GM06990 (cell line): ENCODE measurements at regions not wholly inside any gene's neighbourhood (a gene's known extent, or its start where the extent isn't known, plus 50 kb on each side); places are given as distances from the start of the nearest gene placed in this dataset.

Source experiments
- DNase-seq: peaks from one replicate; pipeline ENCODE4 v3.0.0-alpha.2; 2011; ENCODE audit not compliant: insufficient read length; ENCODE audit errors: extremely low read depth
- H3K27me3 ChIP-seq: replicated peaks from 2 replicates; pipeline ENCODE4 v1.6.0; 2011; ENCODE audit warnings: low read length; ENCODE audit not compliant: control insufficient read depth, insufficient read depth
- H3K36me3 ChIP-seq: 2 replicates; pipeline ENCODE4 v1.5.1; 2011; ENCODE audit warnings: low read length; ENCODE audit not compliant: control insufficient read depth, insufficient read depth
- H3K4me3 ChIP-seq: replicated peaks from 2 replicates; pipeline ENCODE4 v1.5.1; 2011; ENCODE audit warnings: low read depth, mild to moderate bottlenecking, control low read depth, low read length
- CTCF ChIP-seq: IDR thresholded peaks from 2 replicates; pipeline ENCODE4 v1.5.1; 2011; ENCODE audit warnings: low read length, control low read depth, mild to moderate bottlenecking, inconsistent platforms; ENCODE audit not compliant: insufficient read depth, poor library complexity, severe bottlenecking

- Histone ChIP-seq H3K36me3 (no peaks in the 10 kb centered on the region), H3K27me3 (no peaks in the 10 kb centered on the region; the same call in 1 of the 2 replicates), H3K4me3 (no peak overlapping the region)
- no peak for TF ChIP-seq CTCF
- no peak for DNase-seq
These were observed 150.9 kb downstream of the TBX5 start for GRCh38 chr12:114254998-114255397.

GRCh38 chr12:114253976-114254778 lies 151.8 kb downstream of the TBX5 start:
- Histone ChIP-seq H3K4me3 (no peak overlapping the region), H3K27me3 (no peaks in the 10 kb centered on the region; the same call in 1 of the 2 replicates), H3K36me3 (no peaks in the 10 kb centered on the region)
- DNase-seq, result no peak
- no peak for TF ChIP-seq CTCF

- no peak overlapping the region for H3K4me3 ChIP-seq
- no peak for DNase-seq
These were observed 157.4 kb downstream of the TBX5 start for GRCh38 chr12:114248527-114248926.

GRCh38 chr12:114245555-114245954 lies 160.4 kb downstream of the TBX5 start:
- Histone ChIP-seq H3K36me3 (no peaks in the 10 kb centered on the region), H3K27me3 (no peaks in the 10 kb centered on the region), H3K4me3 (no peak overlapping the region)
- TF ChIP-seq CTCF, result no peak
- no peak for DNase-seq

More at GRCh38 chr12:114248527-114248926, 157.4 kb downstream of the TBX5 start:
- no peaks in the 10 kb centered on the region for H3K36me3 ChIP-seq
- TF ChIP-seq CTCF, result no peak
- H3K27me3 ChIP-seq, result no peaks in the 10 kb centered on the region; the same call in 1 of the 2 replicates

GRCh38 chr12:114241973-114242434 lies 163.9 kb downstream of the TBX5 start:
- DNase-seq, result no peak
- Histone ChIP-seq H3K4me3 (no peak overlapping the region), H3K27me3 (no peaks in the 10 kb centered on the region), H3K36me3 (no peaks in the 10 kb centered on the region)
- no peak for TF ChIP-seq CTCF
